ENCODE measurements at regions not wholly inside any gene's neighbourhood (a gene's known extent, or its start where the extent isn't known, plus 50 kb on each side); places are given as distances from the start of the nearest gene placed in this dataset.

DNA sequence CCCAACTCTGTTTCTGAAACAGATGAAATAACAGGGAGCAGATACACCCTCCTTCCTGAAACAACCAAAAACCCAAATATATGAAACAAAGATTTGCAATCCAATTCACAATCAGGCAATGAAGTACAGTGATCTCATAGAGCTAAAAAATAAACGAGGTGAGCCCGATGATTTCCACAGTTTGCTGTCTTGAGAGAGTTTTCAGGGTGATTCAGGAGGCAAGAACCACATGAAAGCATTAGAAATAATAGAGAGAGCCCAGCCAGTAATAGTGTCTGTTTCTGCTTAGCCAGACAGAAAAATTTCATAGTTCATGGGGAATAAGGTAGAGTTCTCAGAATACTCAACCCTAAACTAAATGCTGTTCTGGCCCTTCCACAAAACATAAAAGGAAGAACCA is 296.2 kb downstream of the PDHA2 start:
- no peak for TF ChIP-seq REST (IDR thresholded peaks at IDR 0.05; ENCODE audit: low read depth)
- TF ChIP-seq ZBTB7A (IDR thresholded peaks at IDR 0.05; ENCODE audit: low read depth), result no peak
- TF ChIP-seq USF1 (IDR thresholded peaks at IDR 0.05), result no peak
- no peak for TF ChIP-seq CREB1 (IDR thresholded peaks at IDR 0.05; ENCODE audit: low read depth)
- TF ChIP-seq EGR1 (IDR thresholded peaks at IDR 0.05), result no peak
- no peak for TF ChIP-seq NFIC (IDR thresholded peaks at IDR 0.05)
- no peak for TF ChIP-seq EP300 (IDR thresholded peaks at IDR 0.05; ENCODE audit: borderline replicate concordance)
- TF ChIP-seq TEAD4 (IDR thresholded peaks at IDR 0.05), result no peak
- TF ChIP-seq TAF1 (IDR thresholded peaks at IDR 0.05; ENCODE audit: low read depth), result no peak
- no peak for TF ChIP-seq MAX (IDR thresholded peaks at IDR 0.05)
- TF ChIP-seq TCF12 (IDR thresholded peaks at IDR 0.05; ENCODE audit: low read depth), result no peak
- TF ChIP-seq YY1 (IDR thresholded peaks at IDR 0.05; ENCODE audit: low read depth), result no peak
- TF ChIP-seq CEBPB (IDR thresholded peaks at IDR 0.05), result no peak
- no peak for TF ChIP-seq RAD21 (IDR thresholded peaks at IDR 0.05; ENCODE audit: low read depth)
- TF ChIP-seq FOXM1 (IDR thresholded peaks at IDR 0.05; ENCODE audit: borderline replicate concordance, low read depth), result no peak

DNA sequence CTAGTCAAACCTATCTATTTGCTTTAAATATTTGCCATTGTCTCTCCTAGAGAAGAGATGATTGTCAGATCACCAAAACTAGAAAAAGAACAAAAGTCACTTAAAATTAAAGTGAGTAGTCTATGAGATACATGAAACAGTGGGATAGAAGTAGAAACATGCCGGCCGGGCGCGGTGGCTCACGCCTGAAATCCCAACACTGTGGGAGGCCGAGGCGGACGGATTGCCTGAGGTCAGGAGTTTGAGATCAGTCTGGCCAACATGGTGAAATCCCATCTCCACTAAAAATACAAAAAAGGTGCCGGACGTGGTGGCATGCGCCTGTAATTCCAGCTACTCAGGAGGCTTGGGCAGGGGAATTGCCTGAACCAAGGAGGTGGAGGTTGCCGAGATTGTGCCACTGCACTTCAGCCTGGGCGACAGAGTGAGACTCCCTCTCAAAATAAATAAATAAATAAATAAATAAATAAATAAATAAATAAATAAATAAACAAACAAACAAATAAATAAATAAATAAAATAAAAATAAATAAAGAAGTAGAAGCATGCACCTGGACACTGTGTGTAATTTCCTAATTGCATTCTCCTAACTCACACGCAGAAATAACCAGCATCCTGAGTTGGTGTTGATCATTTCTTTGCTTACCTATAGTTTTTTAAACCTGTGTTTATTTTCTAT is 299.5 kb downstream of the PDHA2 start:
- TF ChIP-seq RAD21 (IDR thresholded peaks at IDR 0.05; ENCODE audit: low read depth) (no peak), ZBTB7A (IDR thresholded peaks at IDR 0.05; ENCODE audit: low read depth) (no peak)

DNA sequence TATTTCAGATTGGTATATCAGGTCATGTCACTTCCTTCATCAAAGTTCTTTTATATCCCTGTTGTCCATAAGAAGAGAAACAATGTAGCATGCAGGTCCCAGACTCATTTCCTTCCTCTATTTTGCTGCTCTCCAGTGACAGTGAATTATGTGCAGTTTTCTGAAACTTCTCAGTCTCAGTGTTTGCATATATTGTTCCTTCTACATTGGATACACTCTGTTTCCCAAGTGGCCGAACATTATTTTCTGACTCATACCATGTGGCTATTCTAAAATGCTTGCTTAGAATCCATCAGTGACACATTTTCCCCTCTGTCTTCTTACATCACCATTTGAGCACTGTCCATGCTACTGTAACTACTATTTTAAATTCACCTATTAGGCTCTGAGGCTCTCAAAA is 305.7 kb downstream of the PDHA2 start:
- TF ChIP-seq TCF12 (IDR thresholded peaks at IDR 0.05; ENCODE audit: low read depth) (no peak), EP300 (IDR thresholded peaks at IDR 0.05; ENCODE audit: borderline replicate concordance) (no peak), RAD21 (IDR thresholded peaks at IDR 0.05; ENCODE audit: low read depth) (no peak), TEAD4 (IDR thresholded peaks at IDR 0.05) (no peak), REST (IDR thresholded peaks at IDR 0.05; ENCODE audit: low read depth) (no peak), ZBTB7A (IDR thresholded peaks at IDR 0.05; ENCODE audit: low read depth) (no peak), MAX (IDR thresholded peaks at IDR 0.05) (no peak), YY1 (IDR thresholded peaks at IDR 0.05; ENCODE audit: low read depth) (no peak), CREB1 (IDR thresholded peaks at IDR 0.05; ENCODE audit: low read depth) (no peak), EGR1 (IDR thresholded peaks at IDR 0.05) (no peak)

DNA sequence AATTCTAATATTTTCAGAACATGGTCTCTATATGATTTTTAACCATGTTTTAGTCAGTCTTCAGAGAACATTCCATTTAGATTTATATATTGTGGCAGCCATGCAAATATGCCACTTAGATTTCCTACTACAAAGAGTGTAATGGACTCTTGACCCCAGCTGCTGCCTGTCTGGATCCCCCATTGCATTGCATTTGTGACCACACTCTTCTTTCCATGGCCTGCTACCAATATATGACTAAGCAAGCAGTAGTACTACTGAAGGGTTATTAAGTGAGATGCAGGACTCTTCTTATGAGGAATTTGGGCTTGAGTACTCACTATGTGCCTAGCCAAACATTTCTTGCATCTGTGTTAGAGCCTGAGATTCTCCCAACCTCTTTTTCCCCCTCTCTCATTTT is 306.8 kb downstream of the PDHA2 start:
- TF ChIP-seq EGR1 (IDR thresholded peaks at IDR 0.05) (no peak), NFIC (IDR thresholded peaks at IDR 0.05) (no peak), USF1 (IDR thresholded peaks at IDR 0.05) (no peak), RAD21 (IDR thresholded peaks at IDR 0.05; ENCODE audit: low read depth) (no peak)

DNA sequence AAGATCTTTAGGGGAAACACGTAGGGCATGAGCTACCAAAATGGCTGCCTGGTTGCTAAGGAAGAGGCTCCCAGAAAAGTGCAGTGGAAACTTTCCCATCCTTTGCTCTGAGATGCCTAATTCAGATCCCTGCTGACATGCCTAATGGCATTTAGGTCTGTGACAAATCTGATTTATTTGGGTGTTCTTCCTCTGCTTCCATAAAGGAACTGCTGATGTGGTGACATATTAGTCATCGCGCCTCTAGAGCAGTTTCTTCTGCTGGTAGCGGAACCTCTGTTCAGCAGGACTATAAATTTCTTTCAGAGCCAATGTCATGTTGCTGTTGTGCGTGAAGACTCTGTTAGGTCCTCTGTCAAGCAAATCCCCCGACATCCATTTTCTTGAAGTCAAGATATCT is 310.0 kb downstream of the PDHA2 start:
- TF ChIP-seq FOXM1 (IDR thresholded peaks at IDR 0.05; ENCODE audit: borderline replicate concordance, low read depth), result no peak
- no peak for TF ChIP-seq TCF12 (IDR thresholded peaks at IDR 0.05; ENCODE audit: low read depth)
- no peak for TF ChIP-seq RAD21 (IDR thresholded peaks at IDR 0.05; ENCODE audit: low read depth)

DNA sequence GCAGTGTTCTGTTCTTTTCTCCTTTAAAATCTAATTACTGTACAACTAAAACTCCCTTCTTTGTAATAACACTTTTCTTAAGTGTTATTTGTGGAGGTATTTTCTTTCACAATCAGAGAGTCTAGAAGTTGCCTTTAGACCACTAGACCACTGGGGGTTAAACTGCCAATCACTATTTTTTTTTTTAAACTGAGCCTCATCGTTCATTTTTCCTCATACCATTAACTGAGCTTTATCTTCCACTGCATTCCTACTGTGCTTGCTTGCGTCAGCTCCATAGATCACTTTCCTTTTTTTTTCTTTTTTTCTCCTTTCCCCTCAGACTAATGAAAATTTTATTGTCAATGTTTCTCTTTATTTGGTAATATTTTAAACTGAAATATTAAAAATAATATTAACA is 310.6 kb downstream of the PDHA2 start:
- TF ChIP-seq USF1 (IDR thresholded peaks at IDR 0.05) (no peak), EGR1 (IDR thresholded peaks at IDR 0.05) (no peak), CREB1 (IDR thresholded peaks at IDR 0.05; ENCODE audit: low read depth) (no peak), RAD21 (IDR thresholded peaks at IDR 0.05; ENCODE audit: low read depth) (no peak), REST (IDR thresholded peaks at IDR 0.05; ENCODE audit: low read depth) (no peak)

Measured in Ishikawa (cell line).